Fibroblast of skin of abdomen (primary cell): ENCODE measurements at regions not wholly inside any gene's neighbourhood (a gene's known extent, or its start where the extent isn't known, plus 50 kb on each side); places are given as distances from the start of the nearest gene placed in this dataset.
"Not testable (repeated sequence)": the region's sequence is repeated elsewhere in the genome, so short reads cannot be mapped to it uniquely, and the experiment has no call there.

Experiments
- DNase-seq: peaks from one replicate; pipeline ENCODE4 v3.0.0-alpha.2; 2013

DNA sequence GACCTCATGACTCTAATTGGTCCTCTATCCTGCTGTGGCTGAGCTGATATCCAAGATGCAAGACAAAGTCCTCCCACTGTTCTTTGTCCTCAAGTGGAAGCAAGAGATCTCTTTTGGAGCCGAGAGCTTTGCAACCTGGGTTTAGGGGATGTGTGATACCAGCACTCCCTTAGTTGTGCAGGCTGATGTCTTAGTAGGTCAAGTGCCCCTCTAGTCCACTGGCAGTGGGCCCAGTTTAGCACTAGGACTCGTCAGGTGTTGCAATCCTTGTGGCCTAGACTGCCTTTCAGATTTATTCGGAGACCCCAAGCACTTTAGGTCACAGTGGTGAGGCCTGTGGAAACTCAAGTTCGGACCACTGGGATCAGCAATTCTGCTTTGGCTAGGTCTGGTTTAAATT lies 64.0 kb downstream of the GPRASP3 start:
- no peak for DNase-seq

DNA sequence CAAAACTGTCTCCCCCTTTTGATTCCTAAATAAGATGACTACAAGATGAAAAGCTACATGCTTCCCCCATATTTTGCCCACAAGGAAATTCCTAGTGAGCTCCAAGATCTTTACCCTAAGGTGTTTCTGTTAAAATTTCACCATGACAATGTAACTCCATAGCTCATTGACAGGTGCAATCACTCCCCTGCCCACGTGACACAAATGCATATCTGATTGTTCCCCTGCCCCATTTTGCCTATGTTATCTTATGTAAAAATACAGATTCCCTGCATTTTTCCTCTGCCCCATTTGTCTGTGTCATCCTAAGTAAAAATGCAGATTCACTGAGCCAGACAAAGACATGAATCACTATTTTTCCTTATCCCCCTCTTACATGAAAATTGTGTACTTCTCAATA lies 66.7 kb downstream of the GPRASP3 start:
- no peak for DNase-seq

DNA sequence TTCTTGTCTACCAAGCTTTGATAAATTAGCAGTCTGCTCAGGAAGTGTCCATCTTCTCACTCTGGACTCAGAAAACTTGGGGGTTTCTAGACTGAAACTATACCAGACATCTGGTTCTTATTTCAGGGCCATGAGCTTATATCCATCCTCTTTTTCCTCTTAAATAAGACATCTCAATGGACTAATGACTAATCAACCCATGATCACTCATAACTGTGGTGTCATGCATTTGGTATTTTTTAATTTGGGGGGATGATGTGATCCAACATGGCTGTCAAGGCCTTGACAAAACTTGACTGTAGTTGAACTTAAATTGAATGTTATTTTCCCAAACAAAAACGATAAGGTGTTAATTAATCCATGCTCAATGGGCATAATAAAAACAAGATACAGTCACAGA lies 87.8 kb downstream of the GPRASP3 start:
- peak; percentile 65 for DNase-seq

DNA sequence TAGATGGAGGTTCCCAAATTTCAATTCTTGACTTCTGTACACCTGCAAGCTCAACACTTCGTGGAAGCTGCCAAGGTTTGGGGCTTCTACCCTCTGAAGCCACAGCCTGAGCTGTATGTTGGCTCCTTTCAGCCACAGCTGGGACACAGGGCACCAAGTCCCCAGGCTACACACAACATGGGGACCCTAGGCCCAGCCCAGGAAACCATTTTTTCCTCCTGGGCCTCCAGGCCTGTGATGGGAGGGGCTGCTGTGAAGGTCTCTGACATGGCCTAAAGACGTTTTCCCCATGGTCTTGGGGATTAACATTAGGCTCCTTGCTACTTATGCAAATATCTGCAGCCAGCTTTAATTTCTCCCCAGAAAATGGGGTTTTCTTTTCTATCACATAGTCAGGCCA lies 97.7 kb downstream of the GPRASP3 start:
- not testable (repeated sequence) for DNase-seq

DNA sequence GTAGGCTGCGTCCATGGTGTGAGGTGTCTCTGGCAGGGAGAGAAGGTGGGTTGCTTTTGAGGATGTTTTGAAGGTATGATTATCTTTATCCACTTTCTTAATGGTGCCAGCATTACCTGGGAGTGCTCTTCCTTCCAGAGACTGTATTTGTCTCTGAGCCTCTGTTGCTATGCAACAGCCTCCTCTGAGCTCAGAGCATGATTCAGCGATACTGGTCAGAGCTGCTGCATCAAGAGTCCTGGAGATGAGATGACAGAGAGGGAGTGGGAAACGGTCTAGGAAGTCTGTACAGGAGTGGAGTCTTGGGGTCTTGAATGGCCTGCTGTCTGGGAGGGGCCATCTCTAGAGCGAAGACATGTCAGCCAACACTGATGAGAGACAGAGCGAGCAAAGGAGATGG lies 104.4 kb upstream of the RAB40AL start:
- DNase-seq, result peak; percentile 66

DNA sequence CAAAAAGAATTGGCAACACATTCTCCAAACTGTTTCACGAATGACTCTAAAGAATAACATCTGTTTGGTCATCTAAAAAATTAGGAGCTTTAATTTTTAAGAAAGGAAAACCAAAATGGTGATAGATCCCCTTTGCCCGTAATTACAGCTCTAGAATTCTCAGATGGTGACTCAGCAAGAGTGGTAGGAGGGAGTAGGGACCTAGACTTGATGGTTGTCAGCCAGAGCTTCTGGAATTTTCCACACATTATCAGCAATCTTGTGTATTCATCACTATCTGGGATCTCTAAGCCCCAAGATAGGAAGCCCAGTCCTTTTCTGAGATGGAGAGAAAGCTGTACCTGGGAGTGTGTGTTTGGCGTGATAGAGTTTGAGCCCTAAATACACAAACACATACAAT lies 103.9 kb upstream of the RAB40AL start:
- peak; percentile 38 for DNase-seq

DNA sequence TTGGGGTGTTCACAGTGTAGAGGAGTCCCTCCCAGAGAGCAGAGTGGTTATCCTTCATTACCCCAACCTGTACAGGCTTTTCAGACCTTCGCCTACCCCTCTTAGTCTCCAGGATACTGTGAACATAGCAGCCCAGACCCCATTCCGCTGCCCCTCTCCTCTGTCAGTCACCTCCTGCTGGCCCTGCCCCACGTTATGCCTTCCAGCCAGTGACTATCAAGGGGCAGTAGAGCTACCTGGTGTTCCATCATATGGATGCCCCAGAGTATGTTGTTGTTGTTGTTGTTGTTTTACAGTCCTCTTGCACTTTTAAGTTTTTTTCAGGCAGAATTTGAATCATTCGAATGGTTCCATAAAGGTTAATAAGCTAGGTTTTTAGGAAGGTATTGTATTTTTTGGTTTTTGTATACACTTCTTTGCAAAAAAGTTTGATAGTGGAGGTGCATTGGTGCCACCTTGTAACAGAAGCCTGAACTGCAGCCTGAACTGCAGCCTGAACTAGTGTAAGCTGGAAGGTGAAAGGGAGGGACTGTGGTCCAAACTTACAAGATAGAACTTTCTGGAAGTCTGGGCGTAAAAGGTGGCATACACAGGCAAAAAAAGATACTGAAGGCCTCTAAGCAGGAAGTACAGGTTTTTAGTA lies 101.4 kb upstream of the RAB40AL start:
- no peak for DNase-seq

DNA sequence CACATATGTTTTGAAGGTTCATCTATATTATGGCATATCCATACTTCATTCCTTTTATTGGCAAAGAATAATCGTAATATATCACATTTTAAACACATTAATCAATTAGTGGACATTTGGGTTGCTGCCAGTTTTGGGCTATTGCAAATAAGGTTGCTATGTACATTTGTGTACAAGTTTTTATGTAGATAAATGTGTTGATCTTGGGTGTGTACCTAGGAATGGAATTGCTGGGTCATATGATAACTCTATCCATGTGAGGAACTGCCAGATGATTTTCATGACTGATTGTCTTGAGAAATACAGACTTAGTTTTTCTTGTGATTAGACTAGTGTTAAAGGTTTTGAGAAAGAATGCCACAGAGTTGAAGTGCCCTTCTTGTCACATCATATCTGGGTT lies 99.2 kb upstream of the RAB40AL start:
- peak; percentile 4 for DNase-seq

DNA sequence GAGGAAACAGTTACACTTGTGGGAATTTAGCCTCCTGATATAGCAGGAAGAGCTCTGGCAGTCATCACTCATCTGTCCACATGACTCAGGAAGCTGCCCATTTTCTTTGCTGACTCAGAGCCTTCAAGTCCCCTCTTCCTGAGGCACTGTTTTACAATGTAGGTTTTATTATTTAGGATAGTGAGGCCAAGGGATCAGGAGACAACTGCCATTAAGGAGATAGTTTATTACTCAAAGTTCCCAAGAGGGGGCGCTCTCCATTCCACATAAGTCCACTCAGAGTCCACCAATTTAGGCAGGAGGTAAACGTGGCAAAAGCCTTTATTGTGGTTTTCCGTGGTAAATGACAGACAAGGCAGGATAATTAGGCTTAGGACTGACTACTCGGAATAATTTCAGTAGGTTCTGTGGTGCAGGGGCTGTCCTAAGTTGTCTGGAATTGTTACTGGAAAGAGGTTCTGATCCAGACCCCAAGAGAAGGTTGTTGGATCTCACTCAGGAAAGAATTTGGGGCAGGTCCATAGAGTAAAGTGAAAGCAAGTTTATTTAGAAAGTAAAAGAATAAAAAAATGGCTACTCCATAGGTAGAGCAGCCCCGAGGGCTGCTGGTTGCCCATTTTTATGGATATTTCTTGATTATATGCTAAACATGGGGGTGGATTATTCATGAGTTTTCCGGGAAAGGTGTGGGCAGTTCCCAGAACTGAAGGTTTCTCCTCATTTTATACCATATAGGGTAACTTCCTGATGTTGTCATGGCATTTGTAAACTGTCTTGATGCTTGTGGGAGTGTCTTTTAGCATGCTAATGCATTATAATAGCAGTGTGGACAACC lies 96.0 kb upstream of the RAB40AL start:
- DNase-seq, result peak; percentile 42

DNA sequence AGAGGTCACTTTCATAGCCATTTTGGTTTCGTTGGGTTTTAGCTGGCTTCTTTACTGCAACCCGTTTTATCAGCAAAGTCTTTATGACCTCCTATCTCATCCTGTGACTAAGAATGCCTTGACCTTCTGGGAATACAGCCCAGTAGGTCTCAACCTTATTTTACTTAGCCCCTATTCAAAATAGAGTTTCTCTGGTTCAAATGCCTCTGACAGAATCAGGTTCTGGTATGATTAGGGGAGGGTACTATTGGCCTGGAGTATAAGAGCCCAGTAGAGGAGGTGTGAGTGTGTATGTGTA lies 95.4 kb upstream of the RAB40AL start:
- DNase-seq, result no peak

DNA sequence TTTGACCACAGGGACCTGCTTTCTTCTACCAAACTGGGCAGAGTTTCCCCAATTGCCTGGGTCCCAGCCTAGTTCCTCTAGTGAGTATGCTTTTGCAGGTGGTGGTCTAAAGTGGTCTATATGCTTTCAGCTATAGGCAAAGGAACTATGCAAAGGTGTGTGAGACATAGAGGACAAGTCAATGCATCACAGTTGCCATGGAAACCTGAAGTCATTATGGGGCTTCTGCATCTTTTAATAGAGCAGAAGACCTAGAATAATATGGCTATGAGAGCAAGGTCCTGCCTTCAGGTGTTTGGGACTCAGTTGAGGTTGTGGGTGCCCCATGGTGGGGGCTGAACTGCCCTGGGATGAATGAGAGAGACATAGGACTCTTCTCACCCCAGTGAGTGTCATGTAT lies 92.1 kb upstream of the RAB40AL start:
- DNase-seq, result no peak

DNA sequence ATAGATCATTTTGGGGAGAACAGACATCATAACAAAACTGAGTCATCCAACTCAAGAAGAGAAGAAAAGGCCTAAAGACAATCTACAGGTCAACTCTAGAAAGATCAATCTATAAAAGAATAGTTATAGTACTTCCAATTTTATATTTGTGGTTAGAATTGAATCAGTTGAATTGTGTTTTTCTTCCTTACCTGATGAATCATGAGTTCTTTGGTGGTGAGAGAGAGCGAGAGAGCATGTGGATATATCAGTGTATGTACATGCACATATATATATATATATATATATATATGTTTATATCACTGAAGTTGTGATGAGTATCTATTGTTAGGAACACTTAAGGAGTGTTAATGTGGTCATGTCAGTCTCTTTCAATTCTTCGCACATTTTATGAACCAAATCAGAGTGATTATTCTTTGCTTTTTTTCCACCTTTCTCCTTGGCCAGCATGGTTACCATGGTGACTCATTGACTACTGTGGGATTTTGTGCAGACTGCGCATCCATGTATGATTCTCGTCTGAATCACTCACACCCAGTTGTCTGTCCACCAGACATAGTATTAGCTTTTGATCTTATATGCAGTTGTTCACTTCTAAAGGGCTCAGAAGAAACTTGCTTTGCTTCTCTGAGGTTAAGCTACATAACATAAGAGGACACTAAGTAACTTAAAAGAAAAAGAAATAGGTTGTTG lies 90.4 kb upstream of the RAB40AL start:
- DNase-seq, result peak; percentile 62

DNA sequence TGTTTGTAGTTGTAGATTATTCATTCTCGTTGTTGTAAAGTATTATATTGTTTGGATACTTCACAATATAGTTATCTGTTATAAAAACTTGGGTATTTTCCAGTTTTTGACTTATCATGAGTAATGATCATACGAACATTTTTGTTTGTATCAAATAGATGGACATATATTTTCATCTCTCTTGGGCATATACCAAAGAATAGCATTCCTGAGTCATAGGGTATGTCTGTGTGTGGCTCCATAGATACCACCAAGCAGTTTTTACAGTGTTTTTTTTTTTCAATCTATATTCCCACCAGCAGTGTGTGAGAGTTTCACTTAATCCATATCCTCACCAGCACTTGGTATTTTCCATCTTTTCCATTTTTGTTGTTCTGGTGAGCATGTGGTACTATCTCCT lies 89.7 kb upstream of the RAB40AL start:
- no peak for DNase-seq

DNA sequence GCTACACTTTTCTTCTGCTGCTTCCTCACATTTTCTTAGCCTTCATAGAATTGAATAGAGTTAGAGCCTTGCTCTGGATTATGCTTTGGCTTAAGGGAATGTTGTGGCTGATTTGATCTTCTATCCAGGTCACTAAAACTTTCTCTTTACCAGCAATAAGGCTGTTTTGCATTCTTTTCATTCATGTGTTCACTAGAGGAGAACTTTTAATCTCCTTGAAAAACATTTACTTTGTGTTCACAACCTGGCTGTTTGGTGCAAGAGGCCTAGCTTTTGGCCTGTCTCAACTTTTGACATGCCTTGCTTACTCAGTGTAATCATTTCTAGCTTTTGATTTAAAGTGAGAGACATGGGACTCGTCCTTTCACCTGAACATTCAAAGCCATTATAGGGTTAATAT lies 87.7 kb upstream of the RAB40AL start:
- DNase-seq, result no peak

DNA sequence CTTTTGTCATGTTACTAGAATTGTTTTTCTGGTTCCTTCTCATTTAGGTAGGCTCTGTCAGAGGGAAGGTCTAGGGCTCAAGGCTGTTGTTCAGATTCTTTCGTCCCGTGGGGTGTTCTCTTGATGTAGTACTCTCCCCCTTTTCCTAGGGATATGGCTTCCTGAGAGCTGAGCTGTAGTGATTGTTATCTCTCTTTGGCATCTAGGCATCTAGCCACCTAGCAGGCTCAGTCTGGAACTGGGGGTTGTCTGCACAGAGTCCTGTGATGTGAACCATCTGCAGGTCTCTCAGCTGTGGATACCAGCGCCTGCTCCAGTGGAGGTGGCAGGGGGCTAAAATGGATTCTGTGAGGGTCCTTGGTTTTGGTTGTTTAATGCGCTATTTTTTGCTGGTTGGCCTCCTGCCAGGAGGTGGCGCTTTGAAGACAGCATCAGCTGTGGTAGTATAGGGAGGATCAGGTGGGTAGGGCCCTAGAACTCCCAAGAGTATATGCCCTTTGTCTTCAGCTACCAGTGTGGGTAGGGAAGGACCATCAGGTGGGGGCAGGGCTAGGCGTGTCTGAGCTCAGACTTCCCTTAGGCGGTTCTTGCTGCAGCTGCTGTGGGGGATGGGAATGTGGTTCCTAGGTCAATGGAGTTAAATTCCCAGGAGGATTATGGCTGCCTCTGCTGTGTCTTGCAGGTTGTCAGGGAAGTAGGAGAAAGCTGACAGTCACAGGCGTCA lies 78.1 kb upstream of the RAB40AL start:
- peak; percentile 28 for DNase-seq

DNA sequence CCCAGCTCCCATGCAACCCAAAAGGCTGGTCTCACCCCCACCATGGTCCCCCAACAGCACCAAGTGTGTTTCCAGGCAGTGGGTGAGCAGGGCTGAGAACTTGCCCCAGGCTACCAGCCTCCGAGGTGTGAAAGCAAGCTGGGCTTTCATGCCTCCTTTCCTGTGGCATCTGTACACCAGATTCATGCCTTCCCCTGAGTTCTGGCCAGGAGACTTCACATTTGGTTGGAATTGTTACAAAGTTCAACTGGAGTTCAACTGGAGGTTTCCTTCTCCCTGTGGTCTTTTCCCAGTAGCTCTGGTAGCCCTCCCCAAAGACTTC lies 77.6 kb upstream of the RAB40AL start:
- DNase-seq, result no peak

DNA sequence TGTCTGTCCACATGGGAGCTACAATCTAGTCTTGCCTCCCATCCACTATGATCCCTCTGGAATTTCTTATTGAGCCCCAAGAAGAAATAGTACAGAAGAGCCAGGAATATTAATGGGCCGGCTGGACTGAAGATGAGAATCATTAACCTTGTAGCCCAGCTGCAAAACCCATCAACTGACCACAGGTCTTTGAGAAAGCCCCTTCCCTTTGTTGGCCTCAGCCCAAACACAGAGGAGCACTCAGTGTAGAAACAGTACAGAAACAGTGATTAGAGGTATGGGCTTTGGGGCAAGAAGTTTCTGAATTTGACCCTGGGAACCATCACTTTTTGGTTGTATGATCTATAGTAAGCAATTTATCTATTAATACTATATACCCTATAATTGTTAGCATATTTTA lies 76.8 kb upstream of the RAB40AL start:
- no peak for DNase-seq

DNA sequence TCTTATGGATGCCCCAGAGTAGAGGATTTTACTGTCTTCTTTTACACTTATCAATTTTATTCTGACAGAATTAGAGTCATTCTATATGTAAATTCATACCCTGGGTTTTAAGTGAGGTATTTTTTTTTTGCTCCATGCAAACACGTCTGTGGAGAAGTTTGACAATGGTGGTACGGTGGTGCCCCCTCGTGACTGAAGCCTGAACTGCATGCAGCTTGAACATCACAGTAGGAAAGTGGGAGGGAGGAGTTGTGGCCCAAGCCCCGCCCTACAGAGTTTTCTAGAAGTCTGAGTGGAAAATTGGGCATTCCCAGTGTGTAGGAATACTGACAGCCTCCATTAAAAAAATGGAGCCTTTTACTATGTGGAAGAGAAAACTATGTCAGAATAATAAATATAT lies 73.3 kb upstream of the RAB40AL start:
- DNase-seq, result peak; percentile 71

DNA sequence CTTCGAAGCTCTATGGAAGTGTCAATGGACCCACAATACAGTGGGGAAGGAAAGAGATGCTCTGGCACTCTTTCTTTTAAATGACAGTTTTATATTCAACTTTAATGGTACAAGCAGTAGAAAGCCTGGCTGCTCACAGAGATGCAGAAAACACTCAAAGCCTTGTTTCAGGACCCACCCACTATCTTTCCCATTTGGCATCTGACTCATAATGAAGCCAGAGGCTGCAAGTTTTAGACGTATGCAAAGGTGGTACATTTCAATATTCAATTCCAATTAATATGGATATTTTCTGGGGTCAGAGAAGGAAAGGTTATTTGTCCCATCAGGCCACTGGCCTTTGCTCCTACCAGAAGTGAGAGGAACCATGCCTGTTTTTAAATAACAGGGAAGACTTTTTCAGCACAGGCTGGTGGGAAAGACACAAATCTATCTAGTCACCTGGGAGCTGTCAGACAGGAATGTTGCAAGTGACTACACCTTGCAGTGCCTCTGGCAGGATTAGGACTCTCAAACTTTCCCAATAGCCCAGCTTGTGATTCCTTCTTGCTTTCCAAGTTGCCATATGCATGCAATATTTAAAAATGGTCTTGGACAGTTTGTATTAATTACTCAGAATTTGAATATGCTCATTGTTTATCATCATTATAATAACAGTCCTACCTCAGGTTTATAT lies 70.0 kb upstream of the RAB40AL start:
- DNase-seq, result no peak

DNA sequence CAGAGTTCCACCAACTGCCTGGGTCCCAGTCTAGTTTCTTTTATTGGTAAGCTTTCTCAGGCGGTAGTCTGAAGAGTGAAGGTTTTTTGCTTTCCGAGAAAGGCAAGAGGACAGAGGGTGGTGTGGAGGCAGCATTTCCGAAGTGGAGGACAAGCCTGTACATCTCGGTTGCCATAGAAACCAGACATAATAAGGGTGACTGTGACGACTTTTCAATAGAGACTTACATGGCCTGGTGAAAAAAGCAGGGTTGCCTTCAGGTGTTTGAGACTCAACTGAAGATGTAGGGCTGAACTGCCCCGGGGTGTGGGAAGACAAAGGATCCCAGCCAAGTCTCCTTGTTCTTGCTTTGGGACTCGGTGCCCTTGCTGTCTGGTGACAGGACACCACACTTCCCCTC lies 53.6 kb upstream of the RAB40AL start:
- DNase-seq, result no peak
